ENCODE measurements at regions not wholly inside any gene's neighbourhood (a gene's known extent, or its start where the extent isn't known, plus 50 kb on each side); places are given as distances from the start of the nearest gene placed in this dataset.

DNA sequence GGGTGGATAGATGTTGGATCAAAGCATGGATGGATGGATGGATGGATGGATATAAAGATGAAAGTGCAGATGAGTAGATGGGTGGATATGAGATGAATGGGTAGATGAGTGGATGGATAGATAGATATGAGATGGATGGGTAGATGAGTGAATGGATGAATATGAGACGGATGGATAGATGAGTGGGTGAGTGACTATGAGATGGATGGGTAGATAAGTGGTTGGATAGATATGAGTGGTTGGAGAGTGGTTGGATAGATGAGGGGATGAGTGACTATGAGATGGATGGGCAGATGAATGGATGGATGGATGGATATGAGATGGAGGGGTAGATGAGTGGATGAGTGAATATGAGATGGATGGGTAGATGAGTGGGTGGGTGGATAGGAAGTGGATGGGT, 204.6 kb upstream of the TLE3 start:
- Histone ChIP-seq H3K79me2 (ENCODE audit: control insufficient read depth, insufficient read depth, low read length) (no peaks in the 10 kb centered on the region), H3K9ac (ENCODE audit: insufficient read depth, low read length) (no peak overlapping the region)

DNA sequence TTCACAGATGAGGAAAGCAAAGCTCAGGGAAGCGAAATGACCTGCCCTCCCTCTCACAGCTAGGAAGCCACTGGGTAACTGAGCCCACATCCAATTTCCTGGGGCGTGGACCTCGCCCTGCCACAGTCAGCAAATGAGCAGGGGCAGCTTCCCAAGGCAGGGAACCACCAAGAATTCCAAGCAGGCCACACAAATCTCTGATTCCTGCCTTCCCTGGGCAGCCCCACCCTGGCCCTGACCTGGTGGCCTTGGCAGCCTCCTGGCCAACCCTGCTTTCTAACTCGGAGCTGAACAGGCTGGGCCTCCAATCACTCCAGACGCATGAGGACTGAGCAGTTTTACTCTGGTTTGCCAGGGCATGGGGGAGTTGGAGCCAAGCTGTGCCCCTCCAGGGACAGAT, 203.7 kb upstream of the TLE3 start:
- no peak overlapping the region for H2AFZ ChIP-seq (ENCODE audit: low read length)
- H3K4me1 ChIP-seq (ENCODE audit: control insufficient read depth, extremely low read depth, insufficient read depth, low read length): no peaks in the 10 kb centered on the region
- H3K36me3 ChIP-seq (ENCODE audit: control insufficient read depth, insufficient read depth, low read length): no peaks in the 10 kb centered on the region
- no peak overlapping the region for H3K4me2 ChIP-seq (ENCODE audit: extremely low read depth, insufficient read depth, low read length)
- DNase-seq (ENCODE audit: low read depth in 2 of 2): no peak
- H3K9ac ChIP-seq (ENCODE audit: insufficient read depth, low read length): no peak overlapping the region
- H3K4me3 ChIP-seq (replicated peaks in 1 of 4; ENCODE audit: control extremely low read depth in 1 of 4, insufficient read depth in 1 of 4, low read depth in 3 of 4, low read length in 4 of 4): no peak overlapping the region
- no peaks in the 10 kb centered on the region for H3K27me3 ChIP-seq (ENCODE audit: control insufficient read depth, insufficient read depth, low read length)
- no peaks in the 10 kb centered on the region for H3K79me2 ChIP-seq (ENCODE audit: control insufficient read depth, insufficient read depth, low read length)
- TF ChIP-seq EZH2 (IDR thresholded peaks at IDR 0.05; ENCODE audit: low read length, missing control alignments): no peak
- TF ChIP-seq, protein P1, sequence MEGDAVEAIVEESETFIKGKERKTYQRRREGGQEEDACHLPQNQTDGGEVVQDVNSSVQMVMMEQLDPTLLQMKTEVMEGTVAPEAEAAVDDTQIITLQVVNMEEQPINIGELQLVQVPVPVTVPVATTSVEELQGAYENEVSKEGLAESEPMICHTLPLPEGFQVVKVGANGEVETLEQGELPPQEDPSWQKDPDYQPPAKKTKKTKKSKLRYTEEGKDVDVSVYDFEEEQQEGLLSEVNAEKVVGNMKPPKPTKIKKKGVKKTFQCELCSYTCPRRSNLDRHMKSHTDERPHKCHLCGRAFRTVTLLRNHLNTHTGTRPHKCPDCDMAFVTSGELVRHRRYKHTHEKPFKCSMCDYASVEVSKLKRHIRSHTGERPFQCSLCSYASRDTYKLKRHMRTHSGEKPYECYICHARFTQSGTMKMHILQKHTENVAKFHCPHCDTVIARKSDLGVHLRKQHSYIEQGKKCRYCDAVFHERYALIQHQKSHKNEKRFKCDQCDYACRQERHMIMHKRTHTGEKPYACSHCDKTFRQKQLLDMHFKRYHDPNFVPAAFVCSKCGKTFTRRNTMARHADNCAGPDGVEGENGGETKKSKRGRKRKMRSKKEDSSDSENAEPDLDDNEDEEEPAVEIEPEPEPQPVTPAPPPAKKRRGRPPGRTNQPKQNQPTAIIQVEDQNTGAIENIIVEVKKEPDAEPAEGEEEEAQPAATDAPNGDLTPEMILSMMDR (conservative IDR thresholded peaks at IDR 0.05 in 1 of 2, IDR thresholded peaks at IDR 0.05 in 1 of 2; ENCODE audit: low read depth in 1 of 2, low read length in 2 of 2): no peak
- H3K9me3 ChIP-seq (ENCODE audit: control insufficient read depth, insufficient read depth, low read depth, low read length): no peaks in the 10 kb centered on the region
- no peaks in the 10 kb centered on the region for H4K20me1 ChIP-seq (ENCODE audit: control insufficient read depth, extremely low read depth, insufficient read depth, low read length)
- H3K27ac ChIP-seq (ENCODE audit: insufficient read depth, low read length): no peak overlapping the region

More for the DNA sequence above, 204.6 kb upstream of the TLE3 start:
- Histone ChIP-seq H3K4me3 (replicated peaks in 1 of 4; ENCODE audit: control extremely low read depth in 1 of 4, insufficient read depth in 1 of 4, low read depth in 3 of 4, low read length in 4 of 4) (no peak overlapping the region), H3K27me3 (ENCODE audit: control insufficient read depth, insufficient read depth, low read length) (no peaks in the 10 kb centered on the region), H2AFZ (ENCODE audit: low read length) (no peak overlapping the region), H3K9me3 (ENCODE audit: control insufficient read depth, insufficient read depth, low read depth, low read length) (no peaks in the 10 kb centered on the region), H3K4me2 (ENCODE audit: extremely low read depth, insufficient read depth, low read length) (no peak overlapping the region), H3K4me1 (ENCODE audit: control insufficient read depth, extremely low read depth, insufficient read depth, low read length) (no peaks in the 10 kb centered on the region), H3K27ac (ENCODE audit: insufficient read depth, low read length) (no peak overlapping the region), H3K36me3 (ENCODE audit: control insufficient read depth, insufficient read depth, low read length) (no peaks in the 10 kb centered on the region), H4K20me1 (ENCODE audit: control insufficient read depth, extremely low read depth, insufficient read depth, low read length) (no peaks in the 10 kb centered on the region)
- TF ChIP-seq, protein P1 (conservative IDR thresholded peaks at IDR 0.05 in 1 of 2, IDR thresholded peaks at IDR 0.05 in 1 of 2; ENCODE audit: low read depth in 1 of 2, low read length in 2 of 2): no peak
- no peak for TF ChIP-seq EZH2 (IDR thresholded peaks at IDR 0.05; ENCODE audit: low read length, missing control alignments)
- no peak for DNase-seq (ENCODE audit: low read depth in 2 of 2)

DNA sequence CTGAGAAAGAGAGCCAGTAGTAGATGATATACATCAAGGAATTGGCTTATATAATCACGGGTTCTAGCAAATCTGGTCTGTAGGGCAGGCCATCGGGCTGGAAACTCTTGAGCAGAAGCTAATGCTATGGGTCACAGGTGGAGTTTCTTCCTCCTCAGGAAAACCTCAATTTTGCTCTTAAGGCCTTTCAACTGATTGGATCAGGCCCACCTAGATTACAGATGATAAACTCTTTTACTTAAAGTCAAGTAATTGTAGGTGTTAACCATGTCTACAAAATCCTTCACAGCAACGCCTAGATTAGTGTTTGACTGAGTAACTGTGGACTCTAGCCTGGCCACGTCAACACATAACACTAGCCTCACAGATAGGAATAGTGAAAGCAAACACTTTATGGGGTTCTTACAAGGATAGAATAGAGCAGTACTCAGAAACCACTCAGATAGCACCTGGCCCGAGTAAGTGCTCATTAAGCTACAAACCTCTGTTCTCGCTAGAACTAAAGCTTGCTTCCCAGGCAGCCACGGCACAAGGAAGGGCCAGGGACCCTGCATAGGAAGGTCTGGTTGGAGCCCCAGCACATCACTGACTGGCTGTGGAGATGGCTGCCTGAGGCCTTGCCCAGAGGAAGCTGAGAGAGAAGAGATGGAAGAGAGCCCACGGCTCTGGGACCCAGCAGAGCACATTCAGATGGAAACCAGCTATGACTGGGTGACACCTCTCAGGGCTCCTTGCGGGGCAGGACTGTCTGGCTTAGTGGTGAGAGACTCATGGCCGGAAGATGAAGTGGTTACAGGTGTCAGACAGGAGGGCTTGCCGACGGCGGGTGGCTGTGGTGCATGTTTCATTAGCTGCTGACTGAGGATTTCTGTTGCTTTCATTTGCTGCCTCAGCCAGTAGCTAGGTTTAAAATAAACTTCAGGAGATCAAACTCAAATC, 202.5 kb upstream of the TLE3 start:
- Histone ChIP-seq H2AFZ (ENCODE audit: low read length) (no peak overlapping the region), H3K36me3 (ENCODE audit: control insufficient read depth, insufficient read depth, low read length) (no peaks in the 10 kb centered on the region), H3K27ac (ENCODE audit: insufficient read depth, low read length) (no peak overlapping the region), H3K4me2 (ENCODE audit: extremely low read depth, insufficient read depth, low read length) (no peak overlapping the region), H3K79me2 (ENCODE audit: control insufficient read depth, insufficient read depth, low read length) (no peaks in the 10 kb centered on the region), H3K4me3 (replicated peaks in 1 of 4; ENCODE audit: control extremely low read depth in 1 of 4, insufficient read depth in 1 of 4, low read depth in 3 of 4, low read length in 4 of 4) (no peak overlapping the region), H3K27me3 (ENCODE audit: control insufficient read depth, insufficient read depth, low read length) (no peaks in the 10 kb centered on the region), H3K9me3 (ENCODE audit: control insufficient read depth, insufficient read depth, low read depth, low read length) (no peaks in the 10 kb centered on the region), H4K20me1 (ENCODE audit: control insufficient read depth, extremely low read depth, insufficient read depth, low read length) (no peaks in the 10 kb centered on the region), H3K9ac (ENCODE audit: insufficient read depth, low read length) (no peak overlapping the region), H3K4me1 (ENCODE audit: control insufficient read depth, extremely low read depth, insufficient read depth, low read length) (no peaks in the 10 kb centered on the region)
- TF ChIP-seq, protein P1 (conservative IDR thresholded peaks at IDR 0.05 in 1 of 2, IDR thresholded peaks at IDR 0.05 in 1 of 2; ENCODE audit: low read depth in 1 of 2, low read length in 2 of 2): no peak
- TF ChIP-seq EZH2 (IDR thresholded peaks at IDR 0.05; ENCODE audit: low read length, missing control alignments): no peak
- no peak for DNase-seq (ENCODE audit: low read depth in 2 of 2)
